Fibroblast of the aortic adventitia (primary cell): ENCODE measurements at regions not wholly inside any gene's neighbourhood (a gene's known extent, or its start where the extent isn't known, plus 50 kb on each side); places are given as distances from the start of the nearest gene placed in this dataset.

ENCODE experiments used
- DNase-seq: peaks from one replicate; pipeline ENCODE4 v3.0.0-alpha.2; 2010; ENCODE audit warnings: low read depth
- H3K4me3 ChIP-seq: 2 replicates; pipeline ENCODE4 v1.5.1; 2011; ENCODE audit warnings: low read depth, mild to moderate bottlenecking, control low read depth, low read length, moderate library complexity
- CTCF ChIP-seq: IDR thresholded peaks from 2 replicates; pipeline ENCODE4 v1.5.1; 2011; ENCODE audit warnings: mild to moderate bottlenecking, low read length, control low read depth, inconsistent platforms; ENCODE audit not compliant: insufficient read depth

GRCh38 chr10:111773950-111774349 is 409.6 kb downstream of the GPAM start:
- H3K4me3 ChIP-seq = no peak overlapping the region
- TF ChIP-seq CTCF = no peak
- DNase-seq = no peak

- no peak overlapping the region for H3K4me3 ChIP-seq
- no peak for TF ChIP-seq CTCF
- DNase-seq = no peak
Observed at GRCh38 chr10:111774486-111774885, 409.1 kb downstream of the GPAM start.

- no peak for TF ChIP-seq CTCF
- no peak overlapping the region for H3K4me3 ChIP-seq
- DNase-seq = no peak
Observed at GRCh38 chr10:111784436-111784835, 399.1 kb downstream of the GPAM start.

- no peak overlapping the region for H3K4me3 ChIP-seq
- no peak for DNase-seq
- no peak for TF ChIP-seq CTCF
Observed at GRCh38 chr10:111784946-111785465, 398.6 kb downstream of the GPAM start.

GRCh38 chr10:111785921-111786320 is 397.6 kb downstream of the GPAM start:
- no peak for TF ChIP-seq CTCF

GRCh38 chr10:111789821-111790220 is 393.7 kb downstream of the GPAM start:
- H3K4me3 ChIP-seq = no peak overlapping the region
- TF ChIP-seq CTCF = no peak
- no peak for DNase-seq

More at GRCh38 chr10:111785921-111786320, 397.6 kb downstream of the GPAM start:
- H3K4me3 ChIP-seq = no peak overlapping the region
- no peak for DNase-seq

GRCh38 chr10:111801841-111802240 is 381.7 kb downstream of the GPAM start:
- H3K4me3 ChIP-seq = no peak overlapping the region
- no peak for TF ChIP-seq CTCF
- DNase-seq = no peak
